ENCODE measurements at regions not wholly inside any gene's neighbourhood (a gene's known extent, or its start where the extent isn't known, plus 50 kb on each side); places are given as distances from the start of the nearest gene placed in this dataset.

DNA sequence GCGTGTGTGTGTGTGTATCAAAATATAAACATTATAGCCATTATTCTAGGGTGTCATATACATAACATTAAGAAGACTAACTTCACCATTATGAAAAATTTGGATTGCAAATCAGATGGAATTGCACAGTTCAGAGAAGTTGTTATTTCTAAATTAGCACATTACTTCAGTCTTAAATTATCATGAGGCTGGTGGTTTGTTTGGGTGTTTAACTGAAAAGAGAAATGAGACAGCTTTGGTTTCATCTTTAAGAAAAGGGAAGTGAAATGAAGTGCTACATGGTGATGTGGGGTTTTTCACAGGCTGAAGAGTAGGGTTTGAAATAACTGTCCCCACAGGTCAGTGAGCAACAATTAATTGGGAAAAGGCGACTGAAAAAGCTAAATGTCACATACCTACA lies 161.2 kb upstream of the XIRP2 start:
- no peak overlapping the region for H2BK15ac ChIP-seq (ENCODE audit: low read depth, low read length)

More for the DNA sequence above, 161.2 kb upstream of the XIRP2 start:
- H3K9ac ChIP-seq (ENCODE audit: low read depth, low read length), result no peak overlapping the region
- no peak overlapping the region for H2AK9ac ChIP-seq (replicated peaks; ENCODE audit: low read depth, low read length, poor library complexity)
- no peak overlapping the region for H2AK5ac ChIP-seq (ENCODE audit: low read depth, low read length)
- no peak overlapping the region for H3K27ac ChIP-seq (ENCODE audit: insufficient read depth, low read length)
- POLR2A ChIA-PET (ENCODE audit: unreplicated experiment), result no interaction called here
- H4K20me1 ChIP-seq (ENCODE audit: insufficient read depth, low read length), result no peaks in the 10 kb centered on the region
- H3K9me3 ChIP-seq (ENCODE audit: control insufficient read depth, insufficient read depth, low read length), result no peaks in the 10 kb centered on the region
- no peak overlapping the region for H4K8ac ChIP-seq (ENCODE audit: low read depth in 2 of 2, low read length in 2 of 2)
- no peak overlapping the region for H2BK20ac ChIP-seq (ENCODE audit: low read depth, low read length)
- no peak for DNase-seq
- H3K14ac ChIP-seq (replicated peaks; ENCODE audit: low read depth, low read length), result no peak overlapping the region
- no peak overlapping the region for H3K4me2 ChIP-seq (ENCODE audit: low read depth, low read length)
- dilution Hi-C loops (cut with HindIII; ENCODE audit: low sequenced_read_pairs, unreplicated experiment), result no loop called here
- H3K56ac ChIP-seq (ENCODE audit: extremely low read depth, insufficient read depth, low read length), result no peak overlapping the region
- no peak overlapping the region for H3K4me3 ChIP-seq (ENCODE audit: insufficient read depth, low read depth, low read length)
- H3K18ac ChIP-seq (ENCODE audit: low read depth, low read length), result no peak overlapping the region
- no peaks in the 10 kb centered on the region for H3K4me1 ChIP-seq (ENCODE audit: control insufficient read depth, insufficient read depth, low read length)
- no peak overlapping the region for H2BK120ac ChIP-seq (ENCODE audit: low read depth, low read length)
- BruUV-seq (replicated peaks), result no TSS peak
- no peak overlapping the region for H3K23ac ChIP-seq (ENCODE audit: low read depth, low read length)
- H2AFZ ChIP-seq (replicated peaks; ENCODE audit: low read length, poor library complexity), result no peak overlapping the region
- no peaks in the 10 kb centered on the region for H3K36me3 ChIP-seq (ENCODE audit: control insufficient read depth, insufficient read depth, low read length)
- in situ Hi-C loops (cut with MboI; ENCODE audit: low sequenced_read_pairs), result no loop called here
- no CpG with 5 or more reads among the region's 2 CpGs for WGBS, 2 experiments (ENCODE audit: extremely low coverage in 2 of 2, insufficient read length in 1 of 2)
- no peak for ATAC-seq (ENCODE audit: low read depth)
- H4K91ac ChIP-seq (ENCODE audit: insufficient read depth, low read depth, low read length), result no peak overlapping the region
- no peaks in the 10 kb centered on the region for H3K9me1 ChIP-seq (ENCODE audit: insufficient read depth, low read length)
- H3K4ac ChIP-seq (ENCODE audit: low read depth, low read length), result no peak overlapping the region
- no peak overlapping the region for H2BK5ac ChIP-seq (ENCODE audit: low read depth, low read length, poor library complexity, severe bottlenecking)
- no peak overlapping the region for H4K5ac ChIP-seq (ENCODE audit: low read depth, low read length)
- H3K27me3 ChIP-seq (ENCODE audit: control insufficient read depth, insufficient read depth, low read length), result no peaks in the 10 kb centered on the region
- H3K79me1 ChIP-seq (ENCODE audit: low read depth in 1 of 2, low read length in 2 of 2), result no peaks in the 10 kb centered on the region
- intact Hi-C loops (cut with micrococcal nuclease), result no loop called here
- CTCF ChIA-PET, result no interaction called here
- TF ChIP-seq CEBPB (IDR thresholded peaks at IDR 0.05; ENCODE audit: low read depth, low read length), result no peak
- TF ChIP-seq BHLHE40 (IDR thresholded peaks at IDR 0.05; ENCODE audit: low read depth, low read length), result no peak
- no peak for TF ChIP-seq RFX5 (IDR thresholded peaks at IDR 0.05; ENCODE audit: low read depth, low read length)
- TF ChIP-seq USF2 (IDR thresholded peaks at IDR 0.05; ENCODE audit: low read depth, low read length), result no peak
- no peak for TF ChIP-seq SMC3 (IDR thresholded peaks at IDR 0.05; ENCODE audit: low read depth, low read length)
- TF ChIP-seq CTCF (conservative IDR thresholded peaks at IDR 0.05; ENCODE audit: low read depth, low read length), result no peak
- no peak for TF ChIP-seq FOS (IDR thresholded peaks at IDR 0.05; ENCODE audit: low read depth, low read length)
- TF ChIP-seq POLR2A (IDR thresholded peaks at IDR 0.05; ENCODE audit: low read depth, low read length), result no peak
- no peak for TF ChIP-seq MXI1 (IDR thresholded peaks at IDR 0.05; ENCODE audit: borderline replicate concordance, low read depth, low read length)
- TF ChIP-seq MAFK (IDR thresholded peaks at IDR 0.05; ENCODE audit: low read depth, low read length), result no peak
- no peak for TF ChIP-seq MAZ (IDR thresholded peaks at IDR 0.05; ENCODE audit: borderline replicate concordance, low read depth, low read length)
- no peak for TF ChIP-seq CHD1 (IDR thresholded peaks at IDR 0.05; ENCODE audit: low read depth, low read length)
- TF ChIP-seq, protein P1, sequence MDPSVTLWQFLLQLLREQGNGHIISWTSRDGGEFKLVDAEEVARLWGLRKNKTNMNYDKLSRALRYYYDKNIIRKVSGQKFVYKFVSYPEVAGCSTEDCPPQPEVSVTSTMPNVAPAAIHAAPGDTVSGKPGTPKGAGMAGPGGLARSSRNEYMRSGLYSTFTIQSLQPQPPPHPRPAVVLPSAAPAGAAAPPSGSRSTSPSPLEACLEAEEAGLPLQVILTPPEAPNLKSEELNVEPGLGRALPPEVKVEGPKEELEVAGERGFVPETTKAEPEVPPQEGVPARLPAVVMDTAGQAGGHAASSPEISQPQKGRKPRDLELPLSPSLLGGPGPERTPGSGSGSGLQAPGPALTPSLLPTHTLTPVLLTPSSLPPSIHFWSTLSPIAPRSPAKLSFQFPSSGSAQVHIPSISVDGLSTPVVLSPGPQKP (IDR thresholded peaks at IDR 0.05; ENCODE audit: borderline replicate concordance, low read depth, low read length), result no peak
- no peak for TF ChIP-seq RAD21 (IDR thresholded peaks at IDR 0.05; ENCODE audit: low read length)
- no peak for TF ChIP-seq RCOR1 (IDR thresholded peaks at IDR 0.05; ENCODE audit: insufficient replicate concordance, low read length)
- TF ChIP-seq NFE2L2 (IDR thresholded peaks at IDR 0.05; ENCODE audit: low read depth, low read length), result no peak
